Activated CD8-positive, alpha-beta T cell treated with anti-CD3 and anti-CD28 coated beads for 36 hours (primary cell): ENCODE measurements at regions not wholly inside any gene's neighbourhood (a gene's known extent, or its start where the extent isn't known, plus 50 kb on each side); places are given as distances from the start of the nearest gene placed in this dataset.
"Not testable (repeated sequence)": the region's sequence is repeated elsewhere in the genome, so short reads cannot be mapped to it uniquely, and the experiment has no call there.

Experiments
- ATAC-seq: fragments of 200-7000 bp; cut with Tn5 transposase; one replicate; pipeline ENCODE4 v1.10.0; 2021; ENCODE audit warnings: mild to moderate bottlenecking, moderate library complexity
- CTCF ChIA-PET: fragments of 350-600 bp; sonication (Branson Sonifier 250); formaldehyde crosslinking; loops from one replicate; lab custom pipeline; 2021; ENCODE audit warnings: antibody characterized with exemption; lab: Charles Lee
- POLR2A ChIA-PET: fragments of 350-600 bp; sonication (Branson Sonifier 250); formaldehyde crosslinking; loops from one replicate; lab custom pipeline; 2021; ENCODE audit warnings: antibody characterized with exemption; lab: Charles Lee
- DNase-seq: peaks from one replicate; pipeline ENCODE4 v3.0.0-alpha.2; 2020
- H3K27ac Mint-ChIP-seq: one replicate; pipeline ENCODE4 v1.8.0; 2021; ENCODE audit warnings: mild to moderate bottlenecking, mixed read lengths
- H3K27me3 Mint-ChIP-seq: one replicate; pipeline ENCODE4 v1.8.0; 2021; ENCODE audit warnings: mixed read lengths
- H3K36me3 Mint-ChIP-seq: one replicate; pipeline ENCODE4 v1.8.0; 2021; ENCODE audit warnings: low read depth, mixed read lengths
- H3K4me1 Mint-ChIP-seq: one replicate; pipeline ENCODE4 v1.8.0; 2021; ENCODE audit warnings: low read depth, mixed read lengths
- H3K4me3 Mint-ChIP-seq: one replicate; pipeline ENCODE4 v1.8.0; 2021; ENCODE audit warnings: mild to moderate bottlenecking, moderate library complexity, mixed read lengths
- H3K9me3 Mint-ChIP-seq: one replicate; pipeline ENCODE4 v1.8.0; 2021; ENCODE audit warnings: mixed read lengths
- CTCF ChIP-seq: fragments of 200-600 bp; IDR thresholded peaks from one replicate; pipeline ENCODE4 v1.8.0; 2022; ENCODE audit warnings: antibody characterized with exemption, mild to moderate bottlenecking
- intact Hi-C: fragments of 100-400 bp; cut with micrococcal nuclease; formaldehyde crosslinking; loops from one replicate; pipeline ENCODE4 v1.10.0; 2022

GRCh38 chr2:107525406-107525805, 301.3 kb upstream of the RGPD4 start:
- no peaks in the 10 kb centered on the region for H3K36me3 Mint-ChIP-seq
- DNase-seq: no peak
- peaks cover 5% of the 10 kb centered on the region for H3K9me3 Mint-ChIP-seq
- no peak overlapping the region for H3K4me3 Mint-ChIP-seq
- no peak for ATAC-seq
- intact Hi-C loops: no loop called here
- H3K27me3 Mint-ChIP-seq: no peaks in the 10 kb centered on the region
- ChIA-PET CTCF (interaction anchor here (1.2 kb wide), 1 partner anchor 659 kb away, joined by 3 read pairs; no protein-coding TSS in a partner anchor), POLR2A (no interaction called here)
- H3K27ac Mint-ChIP-seq: no peak overlapping the region
- H3K4me1 Mint-ChIP-seq: no peaks in the 10 kb centered on the region
- no peak for TF ChIP-seq CTCF

- Mint-ChIP-seq H3K27me3 (no peaks in the 10 kb centered on the region), H3K36me3 (no peaks in the 10 kb centered on the region), H3K4me3 (no peak overlapping the region), H3K4me1 (no peaks in the 10 kb centered on the region), H3K9me3 (peaks cover 3% of the 10 kb centered on the region), H3K27ac (no peak overlapping the region)
- no peak for ATAC-seq
- ChIA-PET POLR2A (no interaction called here), CTCF (no interaction called here)
- TF ChIP-seq CTCF: no peak
- intact Hi-C loops: no loop called here
- no peak for DNase-seq
These were observed 297.5 kb upstream of the RGPD4 start for GRCh38 chr2:107529146-107529545.

GRCh38 chr2:107530046-107530445, 296.6 kb upstream of the RGPD4 start:
- DNase-seq (no peak), ATAC-seq (no peak)
- intact Hi-C loops: no loop called here
- H3K4me3 Mint-ChIP-seq: no peak overlapping the region
- ChIA-PET CTCF (no interaction called here), POLR2A (no interaction called here)
- peaks cover 3% of the 10 kb centered on the region for H3K9me3 Mint-ChIP-seq
- H3K27me3 Mint-ChIP-seq: no peaks in the 10 kb centered on the region
- no peaks in the 10 kb centered on the region for H3K4me1 Mint-ChIP-seq
- no peak overlapping the region for H3K27ac Mint-ChIP-seq
- TF ChIP-seq CTCF: no peak
- no peaks in the 10 kb centered on the region for H3K36me3 Mint-ChIP-seq

GRCh38 chr2:107534926-107535325, 291.8 kb upstream of the RGPD4 start:
- H3K27me3 Mint-ChIP-seq: no peaks in the 10 kb centered on the region
- intact Hi-C loops: no loop called here
- CTCF ChIA-PET: no interaction called here
- no peak for TF ChIP-seq CTCF
- no peaks in the 10 kb centered on the region for H3K9me3 Mint-ChIP-seq
- POLR2A ChIA-PET: no interaction called here
- no peaks in the 10 kb centered on the region for H3K4me1 Mint-ChIP-seq
- no peak for DNase-seq
- H3K27ac Mint-ChIP-seq: no peak overlapping the region
- no peaks in the 10 kb centered on the region for H3K36me3 Mint-ChIP-seq
- no peak overlapping the region for H3K4me3 Mint-ChIP-seq
- no peak for ATAC-seq

GRCh38 chr2:107535905-107536689, 290.6 kb upstream of the RGPD4 start:
- H3K4me3 Mint-ChIP-seq: not testable (repeated sequence)

More at GRCh38 chr2:107535905-107536689, 290.6 kb upstream of the RGPD4 start:
- ATAC-seq, H3K36me3 Mint-ChIP-seq, H3K27me3 Mint-ChIP-seq, H3K27ac Mint-ChIP-seq, H3K4me1 Mint-ChIP-seq, H3K9me3 Mint-ChIP-seq, CTCF ChIA-PET, DNase-seq, POLR2A ChIA-PET, intact Hi-C loops: not testable (repeated sequence)
